HepG2 (cell line): ENCODE measurements at regions not wholly inside any gene's neighbourhood (a gene's known extent, or its start where the extent isn't known, plus 50 kb on each side); places are given as distances from the start of the nearest gene placed in this dataset.

Source experiments
- MLX ChIP-seq: IDR thresholded peaks from 2 replicates; pipeline ENCODE4 v1.6.1; 2016
- SIN3A ChIP-seq: IDR thresholded peaks from 2 replicates; pipeline ENCODE4 v1.6.1; 2011; ENCODE audit warnings: low read depth, mild to moderate bottlenecking, control low read depth, low read length, borderline replicate concordance
- TOPORS ChIP-seq: sonication (generic); formaldehyde crosslinking; IDR thresholded peaks from 2 replicates; pipeline ENCODE4 v1.8.0; 2023; ENCODE audit warnings: mild to moderate bottlenecking, missing genetic modification reagents

- TF ChIP-seq TOPORS (no peak), MLX (CRISPR knock-in tag) (no peak), SIN3A (no peak)
Measured at GRCh38 chr16:86196687-86197391, 297.9 kb downstream of the IRF8 start.
